ENCODE measurements at regions not wholly inside any gene's neighbourhood (a gene's known extent, or its start where the extent isn't known, plus 50 kb on each side); places are given as distances from the start of the nearest gene placed in this dataset.
A peak's percentile ranks its signal among the peaks of the same experiment; 100 is the strongest.

- no peak for DNase-seq
Observed at GRCh38 chr7:45987521-45988290, 66.6 kb upstream of the IGFBP3 start.

- DNase-seq = no peak
Observed at GRCh38 chr7:45986355-45987298, 65.6 kb upstream of the IGFBP3 start.

- DNase-seq = no peak
Observed at GRCh38 chr7:45985902-45986301, 64.8 kb upstream of the IGFBP3 start.

- no peak for DNase-seq
Observed at GRCh38 chr7:45984386-45985295, 63.6 kb upstream of the IGFBP3 start.

GRCh38 chr7:45983720-45984255, 62.7 kb upstream of the IGFBP3 start:
- DNase-seq = no peak

- DNase-seq = no peak
Observed at GRCh38 chr7:45982907-45983719, 62.0 kb upstream of the IGFBP3 start.

- DNase-seq = no peak
Observed at GRCh38 chr7:45982132-45982531, 61.1 kb upstream of the IGFBP3 start.

- DNase-seq = no peak
Observed at GRCh38 chr7:45980973-45981372, 59.9 kb upstream of the IGFBP3 start.

- no peak for DNase-seq
Observed at GRCh38 chr7:45980181-45980905, 59.3 kb upstream of the IGFBP3 start.

GRCh38 chr7:45979275-45980180, 58.5 kb upstream of the IGFBP3 start:
- no peak for DNase-seq

- DNase-seq = no peak
Observed at GRCh38 chr7:45978731-45979211, 57.7 kb upstream of the IGFBP3 start.

GRCh38 chr7:45978010-45978681, 57.1 kb upstream of the IGFBP3 start:
- DNase-seq = peak; percentile 2

GRCh38 chr7:45977256-45977780, 56.2 kb upstream of the IGFBP3 start:
- no peak for DNase-seq

- no peak for DNase-seq
Observed at GRCh38 chr7:45976485-45976856, 55.4 kb upstream of the IGFBP3 start.

GRCh38 chr7:45975847-45976484, 54.9 kb upstream of the IGFBP3 start:
- no peak for DNase-seq

GRCh38 chr7:45975367-45975766, 54.3 kb upstream of the IGFBP3 start:
- DNase-seq = no peak

GRCh38 chr7:45974540-45975360, 53.7 kb upstream of the IGFBP3 start:
- DNase-seq = no peak
